Testis (tissue), 2 donors: ENCODE measurements at regions not wholly inside any gene's neighbourhood (a gene's known extent, or its start where the extent isn't known, plus 50 kb on each side); places are given as distances from the start of the nearest gene placed in this dataset.

ENCODE experiments used
- POLR2A ChIP-seq: fragments of 450-650 bp; IDR thresholded peaks from one replicate; pipeline ENCODE4 v1.6.1; 2017; ENCODE audit warnings: antibody characterized with exemption, mild to moderate bottlenecking, moderate library complexity
- TF ChIP-seq, protein P1 (sequence below), 3 experiments: fragments of 450-650 bp in 2 of 3; fragments of 200-600 bp in 1 of 3; sonication (generic) in 1 of 3; IDR thresholded peaks; one replicate each; pipeline ENCODE4 v1.5.1; 2016 to 2019; ENCODE audit warnings: antibody characterized with exemption in 3 of 3, mild to moderate bottlenecking in 2 of 3, moderate library complexity in 1 of 3

DNA sequence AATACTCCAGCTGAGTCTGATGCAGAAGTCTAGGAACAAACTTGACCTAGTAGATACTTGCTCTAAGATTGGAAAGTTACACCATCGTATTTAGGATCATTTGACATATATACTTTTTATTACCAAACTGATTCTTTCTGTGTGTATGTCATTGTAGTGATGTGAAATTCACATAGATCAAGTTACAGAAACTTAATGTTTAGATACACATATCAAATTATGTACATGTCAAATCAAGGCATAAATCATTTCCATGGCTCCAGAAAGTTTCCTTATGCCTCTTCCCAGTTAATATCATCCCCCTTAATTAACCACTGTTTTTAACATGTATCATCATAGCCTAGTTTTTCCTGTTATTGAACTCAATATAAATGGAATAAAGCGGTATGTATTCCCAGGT, 292.0 kb upstream of the CDH11 start:
- TF ChIP-seq POLR2A = no peak
- TF ChIP-seq, protein P1, sequence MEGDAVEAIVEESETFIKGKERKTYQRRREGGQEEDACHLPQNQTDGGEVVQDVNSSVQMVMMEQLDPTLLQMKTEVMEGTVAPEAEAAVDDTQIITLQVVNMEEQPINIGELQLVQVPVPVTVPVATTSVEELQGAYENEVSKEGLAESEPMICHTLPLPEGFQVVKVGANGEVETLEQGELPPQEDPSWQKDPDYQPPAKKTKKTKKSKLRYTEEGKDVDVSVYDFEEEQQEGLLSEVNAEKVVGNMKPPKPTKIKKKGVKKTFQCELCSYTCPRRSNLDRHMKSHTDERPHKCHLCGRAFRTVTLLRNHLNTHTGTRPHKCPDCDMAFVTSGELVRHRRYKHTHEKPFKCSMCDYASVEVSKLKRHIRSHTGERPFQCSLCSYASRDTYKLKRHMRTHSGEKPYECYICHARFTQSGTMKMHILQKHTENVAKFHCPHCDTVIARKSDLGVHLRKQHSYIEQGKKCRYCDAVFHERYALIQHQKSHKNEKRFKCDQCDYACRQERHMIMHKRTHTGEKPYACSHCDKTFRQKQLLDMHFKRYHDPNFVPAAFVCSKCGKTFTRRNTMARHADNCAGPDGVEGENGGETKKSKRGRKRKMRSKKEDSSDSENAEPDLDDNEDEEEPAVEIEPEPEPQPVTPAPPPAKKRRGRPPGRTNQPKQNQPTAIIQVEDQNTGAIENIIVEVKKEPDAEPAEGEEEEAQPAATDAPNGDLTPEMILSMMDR (IDR thresholded peaks at IDR 0.05) = no peak
